OCI-LY7 (cell line): ENCODE measurements at regions not wholly inside any gene's neighbourhood (a gene's known extent, or its start where the extent isn't known, plus 50 kb on each side); places are given as distances from the start of the nearest gene placed in this dataset.

Experiments used
- CTCF ChIP-seq: fragments of 200-600 bp; sonication (generic); conservative IDR thresholded peaks from 2 replicates; pipeline ENCODE4 v1.5.1; 2014; ENCODE audit warnings: mild to moderate bottlenecking, antibody characterized with exemption, low read length, moderate library complexity, mixed read lengths
- EZH2phosphoT487 ChIP-seq: fragments of 200-600 bp; sonication (generic); IDR thresholded peaks from 2 replicates; pipeline ENCODE4 v1.6.1; 2018; ENCODE audit warnings: low read depth, borderline replicate concordance, mild to moderate bottlenecking, mixed run types, antibody characterized with exemption, low read length, moderate library complexity, mixed read lengths

DNA sequence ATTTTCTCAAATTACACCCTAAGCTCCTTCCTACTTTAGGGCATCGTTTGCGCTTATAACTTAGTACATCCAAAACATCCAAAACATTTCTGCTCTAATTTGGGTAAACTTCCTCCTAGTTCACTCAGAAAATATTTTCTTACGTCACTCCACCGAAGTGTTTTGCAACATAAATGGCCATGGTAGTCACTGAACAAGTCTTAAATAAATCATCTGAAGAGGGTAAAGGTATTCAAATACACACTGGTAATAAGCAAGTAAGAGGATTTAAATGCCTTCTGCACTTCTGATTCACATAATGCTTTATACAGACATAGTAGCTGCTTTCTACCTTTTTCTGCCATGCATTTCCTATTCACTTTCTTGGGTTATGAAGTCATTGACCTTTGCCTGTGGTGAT, 991.9 kb downstream of the NLGN4X start:
- no peak for TF ChIP-seq CTCF
- TF ChIP-seq EZH2phosphoT487: no peak
